Lower leg skin (tissue), 4 donors: ENCODE measurements at regions not wholly inside any gene's neighbourhood (a gene's known extent, or its start where the extent isn't known, plus 50 kb on each side); places are given as distances from the start of the nearest gene placed in this dataset.

Experiments used
- DNase-seq, 2 donors: peaks; one replicate each; pipeline ENCODE4 v3.0.0-alpha.2; 2019; ENCODE audit warnings: low spot score in 2 of 2
- H3K4me3 ChIP-seq: fragments of 200-600 bp; sonication (generic); 2 replicates; pipeline ENCODE4 v1.5.1; 2017; ENCODE audit warnings: mild to moderate bottlenecking, low read depth; ENCODE audit not compliant: poor library complexity, severe bottlenecking
- CTCF ChIP-seq, 3 donors: fragments of 450-650 bp; IDR thresholded peaks; one replicate each; pipeline ENCODE4 v1.5.1; 2016; ENCODE audit warnings: antibody characterized with exemption in 3 of 3, mild to moderate bottlenecking in 3 of 3, moderate library complexity in 2 of 3
- POLR2A ChIP-seq, 2 donors: fragments of 450-650 bp; IDR thresholded peaks; one replicate each; pipeline ENCODE4 v1.6.1; 2016 to 2017; ENCODE audit warnings: antibody characterized with exemption in 2 of 2, mild to moderate bottlenecking in 1 of 2, moderate library complexity in 1 of 2
- WGBS, 2 donors: methylation state at CpG; one replicate each; pipeline ENCODE4 v1.1.5; 2018; 5-methylcytosine and 5-hydroxymethylcytosine counted together
- intact Hi-C: fragments of 100-400 bp; cut with DNase I; formaldehyde crosslinking; loops from one replicate; pipeline ENCODE4 v1.15.0; 2023; ENCODE audit warnings: low total_unique reads

GRCh38 chr3:82509106-82509842 lies 747.8 kb upstream of the GBE1 start:
- 62 to 65% methylated on average over 9 of the region's 9 CpGs for WGBS, 2 donors
- TF ChIP-seq CTCF (IDR thresholded peaks at IDR 0.05) (no peak), POLR2A (IDR thresholded peaks at IDR 0.05) (no peak)
- intact Hi-C loops = no loop called here
- no peak for DNase-seq
- H3K4me3 ChIP-seq = no peak overlapping the region

- TF ChIP-seq POLR2A (IDR thresholded peaks at IDR 0.05) (no peak), CTCF (IDR thresholded peaks at IDR 0.05) (no peak)
- 88 to 97% methylated on average over 4 to 6 of the region's 6 CpGs for WGBS, 2 donors
- no peak overlapping the region for H3K4me3 ChIP-seq
- intact Hi-C loops = no loop called here
- DNase-seq = no peak
Observed at GRCh38 chr3:82506204-82506603, 744.8 kb upstream of the GBE1 start.

GRCh38 chr3:82505079-82505756 lies 743.8 kb upstream of the GBE1 start:
- intact Hi-C loops = no loop called here
- no peak overlapping the region for H3K4me3 ChIP-seq
- 57 to 79% methylated on average over 11 to 15 of the region's 17 CpGs for WGBS, 2 donors
- no peak for TF ChIP-seq CTCF (IDR thresholded peaks at IDR 0.05)
- TF ChIP-seq POLR2A (IDR thresholded peaks at IDR 0.05) = no peak
- no peak for DNase-seq

GRCh38 chr3:82498186-82498585 lies 736.7 kb upstream of the GBE1 start:
- TF ChIP-seq CTCF (IDR thresholded peaks at IDR 0.05) (no peak), POLR2A (IDR thresholded peaks at IDR 0.05) (no peak)
- WGBS, 2 donors = 83 to 86% methylated on average over 9 to 10 of the region's 11 CpGs
- peak in 1 of 2 donors; percentile 72 for DNase-seq
- no peak overlapping the region for H3K4me3 ChIP-seq
- intact Hi-C loops = no loop called here

- DNase-seq = no peak
- 66 to 72% methylated on average over 8 of the region's 8 CpGs for WGBS, 2 donors
- TF ChIP-seq CTCF (IDR thresholded peaks at IDR 0.05) (no peak), POLR2A (IDR thresholded peaks at IDR 0.05) (no peak)
- intact Hi-C loops = no loop called here
- H3K4me3 ChIP-seq = no peak overlapping the region
Observed at GRCh38 chr3:82496890-82497560, 735.6 kb upstream of the GBE1 start.
